Right cardiac atrium (tissue), 5 donors: ENCODE measurements at regions not wholly inside any gene's neighbourhood (a gene's known extent, or its start where the extent isn't known, plus 50 kb on each side); places are given as distances from the start of the nearest gene placed in this dataset.

Experiments
- ATAC-seq, 2 donors: fragments of 200-7000 bp; cut with Tn5 transposase; one replicate each; pipeline versions ENCODE4 v1.8.0 to v1.9.1; 2020; ENCODE audit warnings: moderate library complexity in 2 of 2, mild to moderate bottlenecking in 1 of 2
- DNase-seq, 3 donors: peaks; one replicate each; pipeline ENCODE4 v3.0.0-alpha.2; 2020
- H3K27ac ChIP-seq: one replicate; pipeline ENCODE4 v1.5.1; 2013; ENCODE audit warnings: mild to moderate bottlenecking, low read length, control low read depth, moderate library complexity
- H3K27me3 ChIP-seq: one replicate; pipeline ENCODE4 v1.6.1; 2013; ENCODE audit not compliant: control insufficient read depth, insufficient read depth
- H3K4me1 ChIP-seq: one replicate; pipeline ENCODE4 v1.6.1; 2013; ENCODE audit warnings: low read length; ENCODE audit not compliant: control insufficient read depth, insufficient read depth
- H3K4me3 ChIP-seq: one replicate; pipeline ENCODE4 v1.5.1; 2013; ENCODE audit warnings: low read length, control low read depth
- H3K9me3 ChIP-seq: one replicate; pipeline ENCODE4 v1.6.1; 2013; ENCODE audit warnings: low read length; ENCODE audit not compliant: control insufficient read depth
- WGBS: extraction: QIAGEN DNeasy Blood & Tissue Kit; methylation state at CpG from one replicate; pipeline ENCODE4 v1.1.7; 2013; 5-methylcytosine and 5-hydroxymethylcytosine counted together
- intact Hi-C, 4 donors: fragments of 100-400 bp; cut with DNase I; formaldehyde crosslinking; loops; one replicate each; pipeline versions ENCODE4 v1.11.0 to v1.14.0; 2022 to 2023
- donor health status: healthy with polysubstance abuse.
- donor health status: DM: no; HTN: yes; CAD: no.
- donor health status: DM: no; HTN: no; CAD: no.
- donor health status: DM: no; HTN: yes; CAD: no; lungs with severe emphysema.
- donor health status: DM: yes; HTN: yes; CAD: no.

DNA sequence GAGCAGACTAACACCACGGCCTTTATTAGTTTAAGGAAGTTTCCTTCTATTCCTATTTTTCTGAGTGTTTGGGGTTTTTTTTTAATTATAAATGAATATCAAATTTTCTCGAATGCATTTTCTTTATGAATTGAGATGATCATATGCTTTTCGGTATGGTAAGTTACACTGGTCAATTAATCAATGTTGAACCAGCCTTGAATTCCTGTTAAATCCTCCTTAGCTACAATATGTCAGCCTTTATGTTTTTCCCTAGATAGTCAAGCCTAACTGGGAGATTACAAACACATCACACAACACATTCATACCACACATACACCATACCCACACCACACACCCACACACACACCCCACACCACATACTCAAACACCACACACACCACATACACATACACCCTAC is 247.6 kb downstream of the BRD1 start:
- no peaks in the 10 kb centered on the region for H3K27me3 ChIP-seq

DNA sequence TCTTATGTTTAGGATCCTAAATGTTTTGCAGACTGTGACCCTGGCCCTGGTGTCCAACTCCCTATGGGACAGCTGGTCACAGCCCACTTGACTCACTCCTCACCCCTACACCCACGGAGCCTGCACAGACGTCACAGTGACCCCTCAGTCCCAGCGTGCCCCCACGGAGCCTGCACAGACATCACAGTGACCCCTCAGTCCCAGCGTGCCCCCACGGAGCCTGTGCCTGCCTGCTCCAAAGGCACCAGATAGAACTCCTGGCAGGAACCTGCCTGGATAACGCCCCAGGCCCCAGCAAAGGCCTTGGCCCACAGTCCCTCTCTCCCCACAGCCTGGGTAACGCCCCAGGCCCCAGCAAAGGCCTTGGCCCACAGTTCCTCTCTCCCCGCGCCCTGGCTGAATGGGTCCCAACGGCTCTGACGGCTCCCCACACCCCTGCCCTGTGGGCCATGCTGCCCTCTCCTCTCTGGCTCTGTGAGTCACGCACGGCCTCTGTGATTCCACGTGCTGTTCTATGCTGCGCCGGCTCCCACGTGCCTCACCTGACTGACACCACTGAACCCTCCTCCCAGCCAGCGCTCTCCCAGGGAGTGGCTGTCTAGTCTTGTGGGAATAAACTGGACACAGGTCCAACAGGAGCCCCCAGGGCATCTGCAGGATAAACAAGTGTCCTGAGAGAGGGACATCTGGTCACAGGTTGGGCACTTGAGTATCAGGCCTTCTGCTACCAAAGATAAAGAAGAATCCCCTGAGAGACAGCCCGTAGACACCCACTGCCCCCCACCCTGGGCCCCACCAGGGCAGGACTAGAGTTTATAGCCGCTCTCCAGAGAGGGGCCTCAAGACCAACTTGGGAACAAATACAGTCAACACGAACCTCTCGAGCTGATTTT is 250.3 kb downstream of the BRD1 start:
- H3K27me3 ChIP-seq = no peaks in the 10 kb centered on the region
- DNase-seq = peak in 1 of 3 donors; percentile 16
- intact Hi-C loops = no loop called here
- no peak overlapping the region for H3K27ac ChIP-seq
- ATAC-seq = no peak
- 85% methylated on average over 23 of the region's 23 CpGs for WGBS
- no peak overlapping the region for H3K4me3 ChIP-seq
- no peaks in the 10 kb centered on the region for H3K9me3 ChIP-seq
- no peaks in the 10 kb centered on the region for H3K4me1 ChIP-seq

More for the DNA sequence above, 247.6 kb downstream of the BRD1 start:
- 62% methylated on average over 3 of the region's 3 CpGs for WGBS
- intact Hi-C loops = no loop called here
- no peaks in the 10 kb centered on the region for H3K4me1 ChIP-seq
- H3K9me3 ChIP-seq = no peaks in the 10 kb centered on the region
- H3K27ac ChIP-seq = no peak overlapping the region
- no peak overlapping the region for H3K4me3 ChIP-seq
- DNase-seq (no peak), ATAC-seq (no peak)

DNA sequence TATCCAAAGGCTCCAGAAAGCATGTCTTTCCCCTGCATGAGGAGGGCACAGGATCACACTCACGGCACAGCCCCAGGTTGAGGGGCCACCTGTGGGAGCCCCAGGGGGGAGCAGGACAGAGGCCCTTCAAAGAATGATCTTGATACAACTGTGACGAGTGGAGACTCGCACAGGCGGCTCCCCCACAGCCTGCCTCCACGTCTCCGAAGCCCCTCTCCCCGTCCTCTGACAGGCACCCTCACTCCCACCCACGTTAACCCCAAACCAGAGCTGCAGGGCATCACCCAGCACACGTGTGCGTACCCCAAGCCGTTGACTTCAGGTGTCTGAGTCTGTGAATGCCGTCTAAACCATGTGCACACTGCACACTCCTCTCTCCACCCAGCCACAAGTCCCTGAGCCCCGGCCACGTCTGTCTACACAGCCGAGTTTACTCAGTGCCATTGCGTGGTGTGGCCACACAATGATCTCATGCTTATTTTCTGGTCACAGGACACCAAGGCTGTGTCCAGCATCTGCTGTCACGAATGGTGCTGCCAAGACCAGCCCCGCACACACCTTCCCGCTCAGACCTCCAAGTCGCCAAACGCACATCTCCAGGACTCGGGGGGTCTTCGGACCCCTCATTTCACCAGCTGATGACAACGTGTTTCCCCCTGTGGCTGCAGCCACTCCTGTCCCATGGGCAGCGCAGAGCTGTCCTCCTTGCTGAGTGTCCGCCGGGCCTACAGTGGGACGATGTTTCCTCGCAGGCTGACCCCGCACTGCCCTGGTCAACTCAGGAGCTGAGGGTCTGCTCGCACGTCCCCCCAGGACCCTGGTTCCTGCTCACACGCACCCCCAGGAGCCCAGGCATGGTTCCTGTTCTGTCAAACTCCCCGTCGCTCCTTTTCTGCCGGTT is 251.2 kb downstream of the BRD1 start:
- H3K4me1 ChIP-seq = no peaks in the 10 kb centered on the region
- H3K9me3 ChIP-seq = no peaks in the 10 kb centered on the region
- ATAC-seq = no peak
- H3K27ac ChIP-seq = no peak overlapping the region
- 86% methylated on average over 36 of the region's 36 CpGs for WGBS
- no peak overlapping the region for H3K4me3 ChIP-seq
- intact Hi-C loops = no loop called here
- no peaks in the 10 kb centered on the region for H3K27me3 ChIP-seq
- DNase-seq = peak in 1 of 3 donors; percentile 37

DNA sequence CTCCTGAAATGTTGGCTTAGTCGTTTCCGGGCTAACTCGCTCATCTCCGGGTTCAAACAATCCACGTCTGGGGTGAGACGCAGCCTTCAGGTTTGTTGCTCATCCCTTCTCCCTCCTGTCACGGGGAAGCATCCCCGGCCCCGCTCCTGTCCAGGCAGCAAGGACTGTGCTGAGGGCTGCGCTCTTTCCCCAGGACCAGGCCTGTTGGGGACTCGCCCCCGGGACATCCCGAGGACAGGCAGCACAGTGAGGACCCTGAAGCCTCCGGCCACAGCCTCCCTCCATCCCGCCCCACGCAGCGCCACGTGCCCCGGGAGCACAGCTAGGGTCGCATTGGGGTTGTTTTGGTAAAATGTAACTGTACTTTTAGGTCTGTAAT is 252.0 kb downstream of the BRD1 start:
- no peaks in the 10 kb centered on the region for H3K9me3 ChIP-seq
- peak in 2 of 3 donors; percentile 31 to 33 for DNase-seq
- no peak for ATAC-seq
- intact Hi-C loops = no loop called here
- no peaks in the 10 kb centered on the region for H3K27me3 ChIP-seq
- WGBS = 86% methylated on average over 20 of the region's 20 CpGs
- no peaks in the 10 kb centered on the region for H3K4me1 ChIP-seq
- H3K27ac ChIP-seq = peak overlapping the region; percentile 12
- no peak overlapping the region for H3K4me3 ChIP-seq

GRCh38 chr22:49574881-49575702 is 252.6 kb downstream of the BRD1 start:
- no peaks in the 10 kb centered on the region for H3K4me1 ChIP-seq
- 72% methylated on average over 31 of the region's 31 CpGs for WGBS
- peak in 2 of 3 donors; percentile 49 to 54 for DNase-seq
- no peak overlapping the region for H3K27ac ChIP-seq
- intact Hi-C loops = no loop called here
- H3K4me3 ChIP-seq = no peak overlapping the region
- no peaks in the 10 kb centered on the region for H3K9me3 ChIP-seq
- ATAC-seq = peak in 1 of 2 donors; percentile 21
- H3K27me3 ChIP-seq = no peaks in the 10 kb centered on the region

- Histone ChIP-seq H3K4me3 (no peak overlapping the region), H3K4me1 (no peaks in the 10 kb centered on the region), H3K9me3 (no peaks in the 10 kb centered on the region), H3K27ac (no peak overlapping the region), H3K27me3 (no peaks in the 10 kb centered on the region)
- ATAC-seq (no peak), DNase-seq (peak in 1 of 3 donors; percentile 16)
- 80% methylated on average over 30 of the region's 30 CpGs for WGBS
- intact Hi-C loops = no loop called here
Measured at GRCh38 chr22:49574205-49574880, 253.3 kb downstream of the BRD1 start.

DNA sequence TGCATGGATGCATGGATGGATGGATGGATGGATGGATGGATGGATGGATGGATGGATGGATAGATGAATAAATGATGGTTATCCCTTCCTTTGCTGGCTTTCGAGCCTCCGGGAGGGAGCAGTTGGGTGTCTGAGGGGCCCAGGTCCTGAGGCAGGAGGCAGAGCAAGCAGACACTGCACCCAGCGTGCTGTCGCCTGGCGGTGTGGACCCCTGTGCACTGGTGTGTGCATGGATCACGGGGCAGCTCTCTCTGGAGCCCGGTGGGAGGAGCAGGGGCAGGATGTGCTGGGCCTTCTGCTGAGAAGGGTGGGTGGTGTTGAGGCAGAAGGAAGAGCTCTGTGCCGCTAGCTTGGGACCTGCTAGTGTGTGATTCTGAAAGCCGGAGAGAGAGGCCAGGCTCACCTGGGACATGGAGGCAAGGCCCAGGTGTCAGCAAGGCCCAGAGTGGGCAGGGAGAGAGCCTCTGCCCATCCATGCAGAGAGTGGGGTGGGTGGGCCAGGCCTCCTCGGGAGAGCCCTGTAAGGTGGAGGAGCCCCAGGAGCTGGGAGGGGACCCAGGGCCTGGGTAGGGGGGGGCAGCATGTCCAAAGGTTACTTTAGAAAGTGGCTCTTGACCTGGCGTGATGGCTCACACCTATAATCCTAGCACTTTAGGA is 254.4 kb downstream of the BRD1 start:
- Histone ChIP-seq H3K9me3 (no peaks in the 10 kb centered on the region), H3K4me1 (no peaks in the 10 kb centered on the region), H3K27ac (no peak overlapping the region), H3K27me3 (no peaks in the 10 kb centered on the region), H3K4me3 (no peak overlapping the region)
- WGBS = 92% methylated on average over 11 of the region's 11 CpGs
- DNase-seq (peak in 1 of 3 donors; percentile 11), ATAC-seq (no peak)
- intact Hi-C loops = no loop called here

DNA sequence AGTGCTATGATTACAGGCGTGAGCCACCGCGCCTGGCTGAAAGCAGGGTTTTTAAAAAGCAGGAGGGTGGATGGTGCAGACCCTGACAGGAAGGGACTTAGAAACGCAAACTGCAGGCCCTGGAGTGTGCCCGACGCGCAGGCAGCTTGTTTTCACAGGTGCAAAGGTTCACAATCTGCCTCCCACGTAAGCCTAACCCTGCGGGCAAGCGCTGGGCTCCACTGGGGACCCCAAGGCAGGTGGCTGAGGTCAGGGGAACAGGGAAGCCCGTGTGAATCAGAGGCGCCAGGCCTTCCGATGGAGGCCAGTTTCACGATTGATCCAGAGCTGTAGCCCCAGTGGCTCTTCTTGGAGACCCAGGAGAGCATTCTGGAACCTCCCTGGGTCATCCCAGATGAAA is 256.3 kb downstream of the BRD1 start:
- H3K4me1 ChIP-seq = no peaks in the 10 kb centered on the region
- ATAC-seq (no peak), DNase-seq (peak in 1 of 3 donors; percentile 29)
- WGBS = 90% methylated on average over 14 of the region's 14 CpGs
- no peaks in the 10 kb centered on the region for H3K9me3 ChIP-seq
- no peaks in the 10 kb centered on the region for H3K27me3 ChIP-seq
- no peak overlapping the region for H3K27ac ChIP-seq
- H3K4me3 ChIP-seq = no peak overlapping the region
- intact Hi-C loops = no loop called here

DNA sequence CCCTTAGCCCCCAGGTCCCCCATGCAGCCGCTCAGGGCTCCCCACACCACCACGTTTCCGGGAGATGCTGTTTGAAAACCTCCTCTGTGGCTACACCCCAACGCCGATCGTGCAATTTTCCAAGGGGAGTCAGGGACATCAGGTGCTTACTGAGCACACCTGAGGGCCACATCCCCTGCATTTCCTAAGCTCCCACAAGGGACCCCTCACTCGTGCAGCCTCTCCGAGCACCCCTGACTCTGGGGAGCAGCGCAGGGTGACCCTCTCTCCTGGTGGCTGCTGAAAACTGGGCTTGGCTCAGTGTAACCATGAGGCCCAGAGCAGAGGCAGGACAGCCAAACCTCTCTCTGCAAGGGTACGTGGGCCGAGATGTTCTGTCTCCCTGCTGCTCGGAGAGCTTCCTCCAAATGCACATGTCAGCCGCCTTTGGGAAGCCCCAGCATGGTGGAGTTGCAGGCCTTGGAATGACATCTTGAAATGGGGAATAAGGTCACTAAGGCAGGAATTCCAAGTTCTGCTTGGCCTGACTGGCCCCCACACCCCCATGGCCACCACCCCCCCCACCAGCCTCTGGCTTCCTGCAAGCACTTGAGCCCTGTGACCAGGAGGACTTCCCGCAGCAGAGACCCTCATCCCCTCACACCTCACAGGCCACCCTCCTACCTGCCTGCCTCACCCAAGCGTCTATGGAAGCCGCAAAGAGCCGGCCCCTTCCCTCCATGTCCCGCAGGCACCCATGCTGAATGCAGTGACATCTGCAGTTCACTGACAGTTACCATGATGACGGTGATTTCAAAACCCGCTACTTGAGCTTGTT is 257.4 kb downstream of the BRD1 start:
- H3K4me3 ChIP-seq = no peak overlapping the region
- WGBS = 80% methylated on average over 20 of the region's 20 CpGs
- H3K4me1 ChIP-seq = no peaks in the 10 kb centered on the region
- no peaks in the 10 kb centered on the region for H3K9me3 ChIP-seq
- ATAC-seq (no peak), DNase-seq (peak in 2 of 3 donors; percentile 9 to 28)
- no peaks in the 10 kb centered on the region for H3K27me3 ChIP-seq
- no peak overlapping the region for H3K27ac ChIP-seq
- intact Hi-C loops = no loop called here
